T1000 (cell line): ENCODE measurements at regions not wholly inside any gene's neighbourhood (a gene's known extent, or its start where the extent isn't known, plus 50 kb on each side); places are given as distances from the start of the nearest gene placed in this dataset.
A peak's percentile ranks its signal among the peaks of the same experiment; 100 is the strongest.

ENCODE experiments used
- DNase-seq: peaks from one replicate; lab custom pipeline; 2025; ENCODE audit warnings: mixed read lengths; lab: John Stamatoyannopoulos, UW

DNA sequence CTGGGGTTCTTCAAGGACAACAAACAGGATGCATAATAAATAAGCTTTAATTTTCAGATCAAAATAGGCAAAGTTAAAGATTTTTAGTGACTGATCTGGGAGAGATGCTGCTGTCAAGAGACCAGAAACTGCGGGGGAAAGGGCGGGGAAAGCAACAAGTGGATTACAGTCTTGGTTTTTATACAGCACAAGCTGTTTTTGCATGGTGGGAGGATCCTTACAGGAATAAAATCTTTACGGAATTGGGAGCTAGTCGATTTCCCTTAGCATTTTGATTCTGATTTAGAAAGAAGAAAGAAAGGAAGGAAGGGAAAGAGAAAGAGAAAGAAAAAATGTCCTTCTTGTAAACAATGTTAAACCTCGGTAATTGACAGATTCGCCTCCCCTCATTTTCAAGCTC is 242.3 kb upstream of the SP8 start:
- DNase-seq, result no peak

DNA sequence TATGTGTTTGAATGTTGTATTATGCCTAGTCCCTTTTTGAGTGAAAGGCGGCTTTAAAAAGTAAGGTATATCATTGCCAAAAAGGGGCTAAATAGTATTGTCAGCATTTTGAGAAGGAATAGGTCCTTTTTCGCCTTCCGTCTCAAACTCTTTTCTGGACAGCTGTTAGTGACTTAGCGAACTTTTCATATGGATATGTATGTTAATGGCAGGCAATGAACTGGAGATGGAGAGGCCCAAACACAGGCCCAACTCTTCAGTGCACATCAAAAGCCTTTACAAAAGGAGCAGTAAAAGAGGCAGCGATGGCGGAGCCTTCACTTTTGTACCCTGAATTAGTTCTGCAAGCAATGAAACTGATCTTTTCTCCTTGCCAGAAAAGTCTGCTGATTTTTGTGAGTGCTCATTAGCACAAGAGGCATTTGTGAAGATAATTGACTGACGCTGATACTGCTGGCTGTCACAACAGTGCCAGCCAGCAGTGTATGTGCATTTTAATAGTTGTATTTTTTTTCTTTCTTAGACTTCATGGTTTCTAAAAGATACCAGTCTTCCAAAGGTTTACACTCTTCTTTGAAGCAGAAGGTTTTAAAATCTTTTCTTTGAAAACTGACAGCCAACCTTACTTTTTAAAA is 243.7 kb upstream of the SP8 start:
- DNase-seq, result no peak

DNA sequence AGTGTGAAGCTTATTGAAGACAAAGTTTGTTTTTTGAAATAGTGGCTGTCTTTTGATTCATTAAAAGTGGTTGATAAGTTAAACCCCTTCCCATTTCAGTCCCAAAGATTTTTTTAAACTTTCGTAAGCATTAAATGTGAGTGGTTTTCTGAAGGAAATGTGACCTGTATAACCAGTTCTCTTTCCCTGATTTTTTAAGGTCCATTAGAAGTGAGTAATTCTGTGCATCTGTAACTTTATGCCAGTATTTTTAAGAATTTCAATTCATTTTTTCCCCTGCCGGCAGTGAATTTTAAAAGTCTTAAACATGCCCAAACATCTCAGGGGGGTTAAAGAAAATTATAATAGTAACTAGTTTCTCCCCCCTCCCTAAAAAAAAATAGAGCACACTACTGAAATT is 254.6 kb upstream of the SP8 start:
- DNase-seq, result no peak

DNA sequence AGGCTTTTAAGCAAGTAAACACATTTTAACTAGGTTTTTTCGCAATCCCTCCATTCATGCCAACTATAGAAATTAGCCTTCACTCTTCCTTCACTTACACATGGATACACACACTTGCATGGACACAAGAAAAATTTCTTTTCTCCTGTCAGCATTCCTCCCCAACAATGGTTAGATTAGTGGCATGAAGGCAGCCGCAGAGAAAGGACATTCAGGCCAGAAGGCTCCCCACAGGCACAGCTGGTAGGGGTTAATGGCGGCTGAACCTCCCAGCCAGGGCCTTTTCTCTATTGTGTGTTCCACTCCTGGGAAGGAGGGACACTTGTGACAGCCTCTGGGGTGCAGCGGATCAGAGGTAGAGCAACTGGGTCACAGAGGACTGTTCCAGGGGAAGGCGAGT is 255.0 kb upstream of the SP8 start:
- DNase-seq, result no peak

DNA sequence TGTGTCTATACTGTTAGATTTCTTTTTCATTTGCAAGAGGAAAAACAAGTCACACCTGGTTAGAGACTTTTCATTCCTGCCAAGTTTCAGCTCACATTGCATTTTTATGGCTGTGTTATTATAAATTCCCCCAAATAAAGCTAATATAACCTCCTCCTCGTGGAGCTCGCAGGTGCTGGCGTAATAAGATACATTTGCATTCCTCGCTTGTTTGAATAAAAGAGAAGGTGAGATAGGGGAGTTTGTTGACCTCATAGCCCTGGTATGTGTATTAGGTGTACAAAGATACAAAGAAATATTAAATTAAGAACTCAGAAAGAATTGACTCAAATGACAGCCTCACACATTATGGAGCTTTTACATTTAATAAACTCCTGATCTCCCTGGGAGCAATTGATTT is 257.7 kb upstream of the SP8 start:
- DNase-seq, result no peak

DNA sequence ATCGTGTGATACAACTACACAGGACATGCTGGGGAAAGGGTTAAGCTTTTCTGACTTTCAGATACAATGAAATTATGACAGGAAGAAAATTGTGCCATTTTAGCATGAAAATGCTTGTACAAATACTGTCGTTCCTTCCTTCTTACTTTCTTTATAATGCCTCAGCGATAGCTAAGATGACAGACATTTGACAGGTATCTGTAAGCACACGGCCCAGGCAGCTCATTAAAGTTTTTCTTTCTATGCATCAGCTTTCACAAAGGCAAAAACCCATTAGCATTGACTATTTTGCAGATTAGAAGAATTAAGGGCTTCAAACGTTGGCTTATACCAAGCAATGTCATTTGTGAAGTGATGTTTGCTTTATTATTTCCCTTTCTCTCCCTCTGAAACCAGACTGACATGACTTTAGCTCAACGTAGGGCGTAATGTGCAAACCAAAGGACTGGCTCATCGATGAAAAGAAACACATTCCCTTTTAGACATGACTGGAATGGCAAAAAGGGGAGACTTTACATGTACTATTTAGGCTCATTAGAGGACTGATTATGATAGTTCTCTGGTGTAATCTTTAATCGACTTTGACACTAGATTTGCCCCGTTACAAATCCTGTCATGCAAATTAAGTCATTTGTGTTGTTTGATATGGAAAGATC is 258.4 kb upstream of the SP8 start:
- DNase-seq, result no peak

DNA sequence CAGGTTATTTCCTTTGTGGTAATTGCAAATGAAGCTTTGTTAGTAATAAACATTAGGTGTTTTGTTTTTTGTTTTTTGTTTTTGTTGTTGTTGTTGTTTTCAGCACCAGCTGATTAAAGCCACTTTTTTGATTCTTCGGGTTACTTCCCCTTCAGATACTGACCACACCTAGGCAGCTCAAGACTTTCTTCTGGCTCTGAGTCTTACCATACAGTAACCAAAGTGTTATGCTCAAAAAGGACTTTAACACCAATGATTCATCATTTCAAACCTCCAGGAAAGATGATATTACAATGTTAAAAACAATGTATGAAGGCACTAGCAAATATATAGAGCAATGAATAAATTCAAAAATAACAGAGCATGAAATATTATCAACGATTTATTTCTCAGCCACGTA is 265.2 kb upstream of the SP8 start:
- no peak for DNase-seq

DNA sequence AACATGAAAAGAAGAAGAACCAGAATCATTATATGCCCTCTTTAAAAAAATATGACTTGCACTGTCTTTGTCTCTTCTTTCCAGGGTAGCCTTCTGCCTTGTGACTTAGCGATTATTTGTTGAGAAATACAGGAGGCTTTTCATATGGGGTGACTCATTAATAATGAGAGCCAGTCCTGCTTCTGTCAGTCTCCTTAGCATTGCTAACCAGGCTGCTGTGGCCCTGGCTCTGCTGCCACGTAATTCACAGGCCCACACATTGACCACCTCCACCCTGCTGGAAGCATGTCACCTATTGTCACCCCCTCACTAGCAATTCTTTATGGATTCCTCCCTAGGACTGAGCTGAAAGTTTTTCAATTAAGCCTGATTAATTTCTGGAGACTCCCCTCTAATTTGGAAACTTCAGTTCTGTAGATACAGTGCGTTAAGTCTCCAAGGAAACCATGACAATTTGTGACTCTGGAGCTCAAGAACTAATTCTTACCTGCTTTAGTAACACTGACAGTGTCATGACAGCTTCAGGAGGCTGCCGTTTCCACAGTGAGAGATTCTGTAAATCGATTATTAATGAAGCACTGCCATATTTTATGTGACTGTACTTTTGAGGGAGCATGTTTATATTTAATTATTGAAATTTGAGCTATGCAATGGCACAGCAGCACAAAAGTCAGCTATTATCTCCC is 267.9 kb upstream of the SP8 start:
- no peak for DNase-seq

DNA sequence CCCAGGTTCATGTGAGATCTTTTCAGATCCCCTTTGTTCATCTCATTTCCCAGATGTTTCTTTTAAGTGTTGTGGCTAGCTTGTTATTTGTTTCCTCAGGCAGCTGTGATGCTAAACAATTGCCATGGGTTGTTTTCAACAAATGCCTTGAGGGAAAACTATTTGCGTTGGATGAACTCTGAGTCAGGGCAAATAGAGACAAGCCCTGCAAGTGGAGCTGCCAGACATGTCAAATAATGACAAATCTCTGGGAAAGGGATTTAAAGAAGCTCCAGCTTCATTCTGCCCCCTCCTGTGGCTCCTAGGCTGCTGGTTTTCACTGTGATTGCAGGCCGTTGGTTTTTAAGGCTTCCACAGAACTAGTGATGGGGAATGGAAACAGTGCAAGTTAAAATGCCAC is 272.4 kb upstream of the SP8 start:
- DNase-seq, result no peak

DNA sequence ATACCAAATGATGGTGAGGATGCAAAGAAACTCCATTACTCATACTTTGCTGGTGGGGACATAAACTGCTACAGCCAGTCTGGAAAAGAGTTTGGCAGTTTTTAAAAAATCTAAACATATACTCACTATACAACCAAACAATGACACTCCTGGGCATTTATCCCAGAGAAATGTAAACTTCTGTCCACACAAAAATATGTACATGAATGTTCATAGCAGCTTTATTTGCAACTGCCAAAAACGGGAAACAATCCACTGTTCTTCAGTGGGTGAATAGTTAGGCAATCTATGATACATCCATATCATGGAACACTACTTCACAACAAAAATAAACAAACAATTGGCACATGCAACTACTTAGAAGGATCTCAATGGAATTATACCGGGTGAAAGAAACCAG is 276.4 kb upstream of the SP8 start:
- no peak for DNase-seq

DNA sequence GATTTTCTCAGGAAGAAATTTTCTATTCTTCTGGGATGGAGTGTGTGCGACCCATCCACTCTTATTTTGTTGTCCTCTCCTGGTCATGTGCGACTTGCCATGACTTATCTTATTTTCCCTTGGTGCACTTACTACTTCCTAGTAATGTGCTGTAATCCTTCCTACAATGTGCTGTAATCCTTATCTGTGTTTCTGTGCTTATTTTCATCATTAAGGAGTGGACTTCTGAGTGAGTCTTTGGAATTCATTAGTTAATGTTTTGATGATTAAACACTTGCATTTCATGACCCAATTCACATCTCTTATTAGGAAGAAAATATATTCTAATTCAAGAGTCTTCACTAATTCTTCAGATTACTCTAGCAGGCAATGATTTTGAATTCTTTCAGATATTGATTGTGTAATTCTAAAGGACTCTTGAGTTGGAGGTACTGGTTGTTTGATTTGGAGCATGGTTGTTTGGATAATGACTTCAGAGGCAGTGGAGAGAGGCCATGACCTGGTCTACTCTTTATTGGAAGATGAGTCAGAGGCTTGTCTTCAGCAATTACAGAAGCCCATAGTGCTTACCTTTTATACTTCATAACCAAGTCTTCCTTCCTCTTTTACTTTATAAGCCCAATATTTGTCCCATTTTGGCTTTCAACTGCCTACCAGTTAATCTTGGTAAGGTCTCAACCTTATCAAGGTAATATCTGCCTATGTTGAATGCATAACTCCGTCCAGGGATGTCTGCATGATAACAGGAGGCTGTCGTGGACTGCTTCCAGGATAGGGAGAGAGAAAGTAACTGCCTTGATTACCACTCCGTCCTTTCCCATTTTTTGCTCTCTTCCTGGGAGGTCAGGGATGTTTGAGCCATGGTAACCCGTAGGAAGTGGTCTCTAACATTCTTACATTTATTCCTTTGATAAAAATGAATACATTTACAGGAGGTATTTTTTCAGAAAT is 278.3 kb upstream of the SP8 start:
- peak; percentile 15 for DNase-seq

DNA sequence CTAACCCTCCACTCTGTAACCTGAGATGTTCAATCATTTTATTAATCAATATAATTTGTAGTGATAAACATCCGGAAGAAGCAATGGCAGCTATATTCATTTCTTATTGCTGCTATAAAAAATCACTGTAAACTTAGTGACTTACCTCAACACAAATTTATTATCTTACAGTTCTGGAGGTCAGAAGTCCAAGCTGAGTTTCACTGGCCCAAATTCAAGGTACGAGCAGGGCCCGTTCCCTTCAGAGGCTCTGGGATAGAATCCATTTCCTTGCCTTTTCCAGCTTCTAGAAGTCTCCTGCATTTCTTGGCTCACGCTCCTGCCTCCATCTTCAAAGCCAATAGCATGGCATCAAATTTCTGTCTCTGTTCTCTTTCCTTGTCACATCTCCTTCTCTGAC is 279.5 kb upstream of the SP8 start:
- DNase-seq, result no peak

DNA sequence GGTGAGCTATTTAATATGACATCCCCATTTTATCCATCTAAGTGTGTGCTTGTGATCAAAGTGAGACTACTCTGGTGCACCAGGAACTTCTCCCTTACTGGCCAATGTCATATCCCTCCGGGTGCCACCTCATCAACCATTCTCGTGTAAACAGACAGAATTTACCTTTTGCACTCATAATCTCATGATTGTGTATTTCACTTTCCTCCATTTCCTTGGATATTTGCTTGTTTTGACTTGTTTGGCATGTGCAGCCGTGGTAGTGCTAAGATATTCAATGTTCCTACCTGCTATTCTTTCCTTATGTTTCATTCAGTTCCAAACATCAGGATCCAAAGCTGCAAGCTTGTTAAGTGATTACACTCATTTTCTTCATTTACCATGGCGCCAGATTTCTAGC is 280.5 kb upstream of the SP8 start:
- no peak for DNase-seq

DNA sequence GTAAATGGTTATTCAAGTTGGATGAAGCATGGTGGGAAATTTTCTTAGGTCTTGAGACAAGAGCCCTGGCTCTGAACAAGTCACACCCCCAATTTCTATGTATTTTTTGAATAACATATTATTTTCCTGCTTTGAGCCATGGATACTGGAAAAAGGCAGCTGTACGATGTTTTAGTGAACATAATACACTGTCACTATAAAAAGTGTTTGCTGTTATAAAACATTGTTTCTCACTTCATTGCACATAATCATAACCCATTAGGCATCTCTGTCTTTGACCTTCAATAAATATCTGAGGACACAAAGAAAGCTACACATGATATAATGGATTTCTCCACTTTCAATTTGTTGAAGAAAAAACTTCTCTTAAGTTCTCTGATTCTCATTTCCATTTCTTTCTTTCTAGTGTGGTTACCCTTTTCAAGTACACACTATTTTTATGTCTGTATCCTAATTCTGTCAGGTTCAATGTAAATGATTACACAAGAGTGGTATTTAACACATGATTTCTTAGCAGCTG is 283.9 kb upstream of the SP8 start:
- no peak for DNase-seq

DNA sequence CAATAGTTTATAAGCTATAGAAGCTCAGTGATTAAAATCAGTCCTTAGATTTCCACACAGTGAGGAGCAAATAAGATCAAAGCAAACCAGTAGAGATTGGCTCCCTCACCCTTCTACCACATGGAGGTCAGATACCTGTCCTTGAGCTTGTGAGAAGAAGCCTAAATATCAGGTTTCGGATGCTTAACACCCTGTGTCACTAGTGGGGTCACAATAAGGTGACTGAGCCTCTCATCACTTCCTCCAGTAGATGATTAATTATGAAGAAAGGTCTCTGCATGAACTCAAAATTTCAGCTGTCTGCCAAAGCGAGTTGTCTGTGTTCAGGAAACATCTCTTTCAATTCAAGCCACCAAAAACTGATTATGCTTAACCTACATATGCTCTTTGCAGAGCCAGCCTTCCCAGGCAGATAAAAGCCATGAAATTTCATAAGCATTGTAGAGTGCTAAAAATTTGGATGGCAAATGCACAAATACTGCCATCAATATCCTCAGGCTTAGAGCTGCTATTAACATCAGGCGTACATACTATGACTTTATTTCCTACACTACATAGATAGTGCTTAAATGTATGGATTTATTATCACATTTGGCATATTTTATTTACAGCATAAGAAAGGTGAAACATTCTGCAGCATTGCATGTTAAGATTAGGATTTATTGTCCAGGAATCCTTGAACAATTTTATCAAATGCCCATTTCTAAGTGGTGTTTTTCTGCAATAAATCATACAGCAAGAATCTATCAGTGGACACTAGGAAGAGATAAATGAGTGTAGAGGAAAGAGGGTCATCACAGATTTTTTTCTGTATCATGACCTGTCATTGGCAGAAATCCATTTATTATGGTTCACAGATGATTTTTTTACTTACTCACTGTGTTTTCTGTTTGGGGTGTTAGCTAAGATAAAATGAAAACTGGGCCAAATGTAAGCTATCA is 285.1 kb upstream of the SP8 start:
- no peak for DNase-seq

DNA sequence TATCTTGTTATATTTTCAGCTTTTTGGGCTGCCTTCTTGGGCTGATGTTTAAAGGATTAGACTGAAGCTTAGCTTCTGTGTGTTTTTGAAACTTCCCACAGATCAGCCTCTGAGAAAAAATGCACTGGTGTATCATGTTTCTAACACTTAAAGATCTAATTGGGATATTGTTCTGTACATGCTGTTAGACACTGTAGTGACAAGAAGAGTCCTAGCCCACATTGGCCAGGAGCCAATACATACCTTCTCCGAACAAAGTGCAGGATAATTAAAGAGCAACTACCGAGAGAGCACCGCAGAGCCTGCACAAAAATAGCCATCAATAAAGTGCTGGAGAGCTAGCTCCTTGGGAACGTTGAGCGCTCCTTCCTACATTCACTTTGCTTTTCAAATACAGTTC is 289.4 kb upstream of the SP8 start:
- DNase-seq, result no peak

DNA sequence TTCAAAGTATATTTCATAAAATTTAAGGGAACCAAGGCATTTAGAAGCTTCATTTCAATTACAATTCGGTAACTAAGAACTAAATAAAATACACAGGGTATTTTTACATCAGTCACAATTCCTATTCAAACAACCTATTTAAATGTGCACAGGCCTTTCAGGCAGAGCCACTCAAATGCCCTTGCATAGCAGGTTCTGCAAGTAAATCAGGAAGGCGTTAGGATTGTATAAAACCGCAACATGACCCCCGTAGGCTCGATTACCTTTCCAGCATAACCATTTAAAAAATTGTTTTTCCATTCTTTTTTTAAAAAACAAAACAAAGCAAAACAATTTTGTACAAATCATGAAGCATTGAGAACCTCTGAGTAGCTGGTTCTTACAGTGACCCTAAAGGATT is 289.9 kb upstream of the SP8 start:
- DNase-seq, result no peak

DNA sequence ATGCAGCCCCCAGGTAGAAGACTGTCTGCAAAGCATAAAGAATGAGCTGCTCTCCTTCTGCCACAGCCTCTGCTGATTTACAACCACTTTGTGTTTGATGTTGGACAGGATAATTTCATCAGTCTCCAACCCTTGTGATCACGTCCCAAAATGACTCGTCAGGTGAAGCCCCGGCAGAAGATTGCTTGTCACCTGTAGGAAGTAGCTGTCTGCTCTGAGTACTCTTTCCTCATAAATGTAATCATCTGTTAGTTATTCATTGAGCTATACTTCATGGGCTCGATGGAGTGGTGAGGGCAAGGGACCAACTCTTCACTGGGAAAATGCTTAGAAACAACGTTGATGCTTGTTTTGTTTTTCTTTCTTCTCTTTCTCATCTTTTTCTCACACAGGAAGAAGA is 290.9 kb upstream of the SP8 start:
- DNase-seq, result no peak

DNA sequence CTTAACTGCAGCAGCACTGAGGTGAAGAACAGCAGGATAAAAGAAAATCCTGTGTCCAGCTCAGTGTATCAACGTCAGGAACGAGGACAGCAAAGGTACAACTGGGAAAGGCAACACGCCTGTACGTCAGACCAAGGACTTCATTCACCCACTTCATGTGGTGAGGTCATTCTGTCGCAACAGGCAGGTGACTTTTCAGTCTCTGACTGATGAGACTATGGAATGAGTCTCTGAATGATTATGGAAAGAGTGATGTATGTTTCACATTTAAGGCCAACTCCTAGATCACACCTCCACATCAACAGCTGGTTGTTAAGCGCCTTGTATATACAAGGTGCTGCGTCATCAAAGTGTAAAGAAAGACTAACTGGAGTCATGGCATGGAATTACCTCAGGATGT is 297.6 kb upstream of the SP8 start:
- DNase-seq, result no peak

DNA sequence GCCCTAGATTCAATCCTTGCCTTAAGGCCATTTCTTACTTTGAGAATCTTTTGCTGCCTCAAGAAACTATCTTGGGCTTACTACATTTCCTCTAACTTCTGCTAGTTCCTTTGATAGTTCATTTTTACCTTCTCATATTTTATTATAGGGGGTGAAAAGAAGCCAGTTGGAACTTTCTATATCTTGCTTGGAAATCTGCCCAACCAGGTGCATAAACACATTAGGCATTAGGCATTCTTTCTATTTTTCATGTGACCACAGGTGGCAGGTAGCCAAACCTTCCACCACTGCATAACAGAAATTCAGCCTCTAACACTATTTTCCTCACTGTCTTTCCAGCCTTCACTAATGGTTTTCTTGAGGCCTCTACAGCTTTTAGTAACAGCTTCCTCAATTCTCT is 300.0 kb upstream of the SP8 start:
- no peak for DNase-seq

DNA sequence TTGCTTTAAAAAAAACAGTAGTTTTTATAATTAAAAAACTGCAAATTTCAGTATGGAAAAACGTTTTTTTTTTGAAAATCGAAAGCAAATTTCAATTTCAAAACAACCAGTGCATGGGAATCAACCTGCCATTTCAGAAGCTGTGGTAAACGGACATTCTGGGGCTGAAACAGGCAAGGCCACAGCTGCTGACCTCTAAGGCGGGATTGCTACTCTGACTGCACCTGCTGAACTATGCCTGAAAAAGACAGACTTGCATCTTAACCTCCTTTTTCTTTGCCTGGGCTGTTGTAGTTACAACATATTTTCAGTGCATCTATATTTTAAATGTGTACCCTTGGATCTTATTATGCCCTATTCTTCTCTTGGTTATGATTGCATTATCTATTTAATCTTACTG is 303.0 kb upstream of the SP8 start:
- no peak for DNase-seq
